ENCODE measurements at regions not wholly inside any gene's neighbourhood (a gene's known extent, or its start where the extent isn't known, plus 50 kb on each side); places are given as distances from the start of the nearest gene placed in this dataset.

GRCh38 chr10:64116707-64117106 lies 595.5 kb downstream of the REEP3 start:
- no peak for TF ChIP-seq POLR2AphosphoS5 (IDR thresholded peaks at IDR 0.05)
- TF ChIP-seq CTCF (IDR thresholded peaks at IDR 0.05), result no peak
